ENCODE measurements at regions not wholly inside any gene's neighbourhood (a gene's known extent, or its start where the extent isn't known, plus 50 kb on each side); places are given as distances from the start of the nearest gene placed in this dataset.

GRCh38 chr18:2138552-2138951 lies 432.8 kb downstream of the METTL4 start:
- no peak for TF ChIP-seq CTCF (IDR thresholded peaks at IDR 0.05; ENCODE audit: insufficient read depth, low read depth, low read length, missing control alignments)
- H3K4me3 ChIP-seq (ENCODE audit: low read length) = no peak overlapping the region

GRCh38 chr18:2139691-2140090 lies 431.6 kb downstream of the METTL4 start:
- peak; percentile 87 for DNase-seq (ENCODE audit: low read depth)
- no peak for TF ChIP-seq CTCF (IDR thresholded peaks at IDR 0.05; ENCODE audit: insufficient read depth, low read depth, low read length, missing control alignments)

More at GRCh38 chr18:2138552-2138951, 432.8 kb downstream of the METTL4 start:
- no peak for DNase-seq (ENCODE audit: low read depth)

GRCh38 chr18:2143636-2144035 lies 427.7 kb downstream of the METTL4 start:
- DNase-seq (ENCODE audit: low read depth) = no peak
- H3K4me3 ChIP-seq (ENCODE audit: low read length) = no peak overlapping the region
- TF ChIP-seq CTCF (IDR thresholded peaks at IDR 0.05; ENCODE audit: insufficient read depth, low read depth, low read length, missing control alignments) = no peak

More at GRCh38 chr18:2139691-2140090, 431.6 kb downstream of the METTL4 start:
- H3K4me3 ChIP-seq (ENCODE audit: low read length) = no peak overlapping the region

- TF ChIP-seq CTCF (IDR thresholded peaks at IDR 0.05; ENCODE audit: insufficient read depth, low read depth, low read length, missing control alignments) = no peak
- DNase-seq (ENCODE audit: low read depth) = no peak
- H3K4me3 ChIP-seq (ENCODE audit: low read length) = no peak overlapping the region
These were observed 426.5 kb downstream of the METTL4 start for GRCh38 chr18:2144811-2145210.

GRCh38 chr18:2146092-2146491 lies 425.2 kb downstream of the METTL4 start:
- DNase-seq (ENCODE audit: low read depth) = peak; percentile 48
- no peak overlapping the region for H3K4me3 ChIP-seq (ENCODE audit: low read length)
- TF ChIP-seq CTCF (IDR thresholded peaks at IDR 0.05; ENCODE audit: insufficient read depth, low read depth, low read length, missing control alignments) = no peak

- DNase-seq (ENCODE audit: low read depth) = no peak
- TF ChIP-seq CTCF (IDR thresholded peaks at IDR 0.05; ENCODE audit: insufficient read depth, low read depth, low read length, missing control alignments) = no peak
- H3K4me3 ChIP-seq (ENCODE audit: low read length) = no peak overlapping the region
These were observed 424.6 kb downstream of the METTL4 start for GRCh38 chr18:2146754-2147153.

- peak; percentile 99 for DNase-seq (ENCODE audit: low read depth)
- H3K4me3 ChIP-seq (ENCODE audit: low read length) = no peak overlapping the region
- no peak for TF ChIP-seq CTCF (IDR thresholded peaks at IDR 0.05; ENCODE audit: insufficient read depth, low read depth, low read length, missing control alignments)
These were observed 423.7 kb downstream of the METTL4 start for GRCh38 chr18:2147476-2148230.
